ENCODE measurements at regions not wholly inside any gene's neighbourhood (a gene's known extent, or its start where the extent isn't known, plus 50 kb on each side); places are given as distances from the start of the nearest gene placed in this dataset.
A peak's percentile ranks its signal among the peaks of the same experiment; 100 is the strongest.

GRCh38 chr4:80136270-80136669, 61.0 kb upstream of the PRDM8 start:
- H3K27ac ChIP-seq (ENCODE audit: poor library complexity, severe bottlenecking), result peak overlapping the region; percentile 23
- no peaks in the 10 kb centered on the region for H3K27me3 ChIP-seq (ENCODE audit: insufficient read depth, poor library complexity, severe bottlenecking)
- H3K9me3 ChIP-seq (ENCODE audit: severe bottlenecking), result no peaks in the 10 kb centered on the region
- no peak for ATAC-seq (ENCODE audit: low read depth)
- TF ChIP-seq CTCF (IDR thresholded peaks at IDR 0.05; ENCODE audit: poor library complexity, severe bottlenecking), result no peak
- no peak overlapping the region for H3K4me3 ChIP-seq (ENCODE audit: severe bottlenecking)
- no peaks in the 10 kb centered on the region for H3K36me3 ChIP-seq (ENCODE audit: low read depth)
- DNase-seq (ENCODE audit: low spot score), result no peak
- H3K4me1 ChIP-seq (ENCODE audit: insufficient read depth, poor library complexity, severe bottlenecking), result peaks cover 32% of the 10 kb centered on the region

GRCh38 chr4:80135702-80136058, 61.6 kb upstream of the PRDM8 start:
- TF ChIP-seq CTCF (IDR thresholded peaks at IDR 0.05; ENCODE audit: poor library complexity, severe bottlenecking), result no peak
- Histone ChIP-seq H3K36me3 (ENCODE audit: low read depth) (no peaks in the 10 kb centered on the region), H3K27ac (ENCODE audit: poor library complexity, severe bottlenecking) (peak overlapping the region; percentile 23), H3K27me3 (ENCODE audit: insufficient read depth, poor library complexity, severe bottlenecking) (no peaks in the 10 kb centered on the region), H3K4me1 (ENCODE audit: insufficient read depth, poor library complexity, severe bottlenecking) (peaks cover 30% of the 10 kb centered on the region), H3K9me3 (ENCODE audit: severe bottlenecking) (no peaks in the 10 kb centered on the region), H3K4me3 (ENCODE audit: severe bottlenecking) (no peak overlapping the region)
- no peak for ATAC-seq (ENCODE audit: low read depth)
- DNase-seq (ENCODE audit: low spot score), result no peak

GRCh38 chr4:80134936-80135701, 62.1 kb upstream of the ANTXR2 start:
- Histone ChIP-seq H3K4me1 (ENCODE audit: insufficient read depth, poor library complexity, severe bottlenecking) (peaks cover 30% of the 10 kb centered on the region), H3K36me3 (ENCODE audit: low read depth) (no peaks in the 10 kb centered on the region)
- DNase-seq (ENCODE audit: low spot score), result no peak

GRCh38 chr4:80133240-80133783, 60.3 kb upstream of the ANTXR2 start:
- Histone ChIP-seq H3K9me3 (ENCODE audit: severe bottlenecking) (no peaks in the 10 kb centered on the region), H3K27me3 (ENCODE audit: insufficient read depth, poor library complexity, severe bottlenecking) (no peaks in the 10 kb centered on the region), H3K27ac (ENCODE audit: poor library complexity, severe bottlenecking) (no peak overlapping the region), H3K4me1 (ENCODE audit: insufficient read depth, poor library complexity, severe bottlenecking) (peaks cover 31% of the 10 kb centered on the region), H3K36me3 (ENCODE audit: low read depth) (no peaks in the 10 kb centered on the region), H3K4me3 (ENCODE audit: severe bottlenecking) (no peak overlapping the region)
- TF ChIP-seq CTCF (IDR thresholded peaks at IDR 0.05; ENCODE audit: poor library complexity, severe bottlenecking), result no peak
- no peak for ATAC-seq (ENCODE audit: low read depth)
- no peak for DNase-seq (ENCODE audit: low spot score)

More at GRCh38 chr4:80134936-80135701, 62.1 kb upstream of the ANTXR2 start:
- Histone ChIP-seq H3K9me3 (ENCODE audit: severe bottlenecking) (no peaks in the 10 kb centered on the region), H3K27ac (ENCODE audit: poor library complexity, severe bottlenecking) (peak overlapping the region; percentile 23), H3K27me3 (ENCODE audit: insufficient read depth, poor library complexity, severe bottlenecking) (no peaks in the 10 kb centered on the region), H3K4me3 (ENCODE audit: severe bottlenecking) (no peak overlapping the region)
- TF ChIP-seq CTCF (IDR thresholded peaks at IDR 0.05; ENCODE audit: poor library complexity, severe bottlenecking), result no peak
- peak; percentile 54; the same call in 1 of the 3 replicates for ATAC-seq (ENCODE audit: low read depth)

- ATAC-seq (ENCODE audit: low read depth), result no peak
- TF ChIP-seq CTCF (IDR thresholded peaks at IDR 0.05; ENCODE audit: poor library complexity, severe bottlenecking), result no peak
- no peak overlapping the region for H3K4me3 ChIP-seq (ENCODE audit: severe bottlenecking)
- no peaks in the 10 kb centered on the region for H3K27me3 ChIP-seq (ENCODE audit: insufficient read depth, poor library complexity, severe bottlenecking)
- H3K4me1 ChIP-seq (ENCODE audit: insufficient read depth, poor library complexity, severe bottlenecking), result peaks cover 40% of the 10 kb centered on the region
- H3K36me3 ChIP-seq (ENCODE audit: low read depth), result no peaks in the 10 kb centered on the region
- DNase-seq (ENCODE audit: low spot score), result no peak
- H3K27ac ChIP-seq (ENCODE audit: poor library complexity, severe bottlenecking), result no peak overlapping the region
- no peaks in the 10 kb centered on the region for H3K9me3 ChIP-seq (ENCODE audit: severe bottlenecking)
These were observed 56.8 kb upstream of the ANTXR2 start for GRCh38 chr4:80129785-80130184.
